HEK293 (cell line): ENCODE measurements at regions not wholly inside any gene's neighbourhood (a gene's known extent, or its start where the extent isn't known, plus 50 kb on each side); places are given as distances from the start of the nearest gene placed in this dataset.

Source experiments
- CTCF ChIA-PET: fragments of 350-600 bp; formaldehyde crosslinking; extraction: SDS; loops from one replicate; lab custom pipeline; 2021; ENCODE audit warnings: antibody characterized with exemption; lab: Yijun Ruan, JAX
- POLR2A ChIA-PET: fragments of 300-600 bp; formaldehyde crosslinking; extraction: SDS; loops from one replicate; lab custom pipeline; 2020; ENCODE audit warnings: antibody characterized with exemption, inconsistent platforms; lab: Yijun Ruan, JAX
- H3K27ac ChIP-seq: fragments of 200-500 bp; sonication (Bioruptor generic); 2 replicates; pipeline ENCODE4 v1.5.1; 2014; ENCODE audit warnings: low read depth, low read length, control low read depth, inconsistent platforms; ENCODE audit errors: extremely low read depth
- H3K36me3 ChIP-seq, 2 experiments: fragments of 200-500 bp in 1 of 2; sonication (Bioruptor generic) in 1 of 2; 1 replicate in 1 of 2; 2 replicates in 1 of 2; pipeline ENCODE4 v1.5.1; 2014 to 2017; ENCODE audit warnings: inconsistent platforms in 2 of 2, low read length in 2 of 2; ENCODE audit not compliant: control insufficient read depth in 2 of 2, insufficient read depth in 1 of 2
- H3K4me1 ChIP-seq: fragments of 200-500 bp; sonication (Bioruptor generic); 2 replicates; pipeline ENCODE4 v1.5.1; 2014; ENCODE audit warnings: mild to moderate bottlenecking, low read length, inconsistent platforms; ENCODE audit not compliant: control insufficient read depth, insufficient read depth
- H3K4me3 ChIP-seq: 2 replicates; pipeline ENCODE4 v1.5.1; 2011; ENCODE audit warnings: low read depth, mild to moderate bottlenecking, control low read depth, low read length, moderate library complexity
- H3K9me3 ChIP-seq: fragments of 200-500 bp; sonication (Bioruptor generic); 2 replicates; pipeline ENCODE4 v1.5.1; 2014; ENCODE audit warnings: low read depth, low read length, inconsistent platforms; ENCODE audit not compliant: control insufficient read depth, insufficient read depth
- BCL11A ChIP-seq: fragments of 450-650 bp; formaldehyde crosslinking; IDR thresholded peaks from 2 replicates; pipeline ENCODE4 v1.5.1; 2016; ENCODE audit warnings: low read depth, missing biosample characterization, missing genetic modification characterization
- PRDM2 ChIP-seq: fragments of 450-650 bp; formaldehyde crosslinking; IDR thresholded peaks from 2 replicates; pipeline ENCODE4 v1.5.1; 2016; ENCODE audit warnings: missing biosample characterization, missing genetic modification characterization, borderline replicate concordance
- PRDM6 ChIP-seq: fragments of 450-650 bp; formaldehyde crosslinking; IDR thresholded peaks from 2 replicates; pipeline ENCODE4 v1.5.1; 2017; ENCODE audit warnings: missing biosample characterization, missing genetic modification characterization
- SETDB1 ChIP-seq: IDR thresholded peaks from one replicate; pipeline ENCODE4 v1.6.1; 2017; ENCODE audit warnings: mild to moderate bottlenecking, low read length, moderate library complexity, mixed read lengths; ENCODE audit not compliant: insufficient read length
- TRIM28 ChIP-seq: IDR thresholded peaks from 2 replicates; pipeline ENCODE4 v1.6.1; 2011; ENCODE audit warnings: low read length, control low read depth, borderline replicate concordance
- ZNF140 ChIP-seq: fragments of 450-650 bp; formaldehyde crosslinking; IDR thresholded peaks from 2 replicates; pipeline ENCODE4 v1.5.1; 2016; ENCODE audit warnings: missing biosample characterization, missing genetic modification characterization
- ZNF18 ChIP-seq: fragments of 450-650 bp; formaldehyde crosslinking; IDR thresholded peaks from 2 replicates; pipeline ENCODE4 v1.5.1; 2016; ENCODE audit warnings: missing biosample characterization, missing genetic modification characterization
- ZNF23 ChIP-seq: fragments of 450-650 bp; formaldehyde crosslinking; IDR thresholded peaks from 2 replicates; pipeline ENCODE4 v1.5.1; 2016; ENCODE audit warnings: missing biosample characterization, missing genetic modification characterization, borderline replicate concordance
- ZNF24 ChIP-seq: fragments of 450-650 bp; formaldehyde crosslinking; IDR thresholded peaks from 2 replicates; pipeline ENCODE4 v1.5.1; 2016; ENCODE audit warnings: missing biosample characterization, missing genetic modification characterization
- ZNF341 ChIP-seq: fragments of 450-650 bp; formaldehyde crosslinking; IDR thresholded peaks from 2 replicates; pipeline ENCODE4; 2016; ENCODE audit warnings: low read depth, missing biosample characterization, missing genetic modification characterization
- ZNF394 ChIP-seq: fragments of 450-650 bp; formaldehyde crosslinking; IDR thresholded peaks from 2 replicates; pipeline ENCODE4 v1.5.1; 2016; ENCODE audit warnings: missing biosample characterization, missing genetic modification characterization, mild to moderate bottlenecking, moderate library complexity, borderline replicate concordance
- ZNF416 ChIP-seq: fragments of 450-650 bp; formaldehyde crosslinking; IDR thresholded peaks from 2 replicates; pipeline ENCODE4 v1.5.1; 2016; ENCODE audit warnings: missing biosample characterization, missing genetic modification characterization
- ZNF529 ChIP-seq: fragments of 450-650 bp; formaldehyde crosslinking; IDR thresholded peaks from 2 replicates; pipeline ENCODE4 v1.5.1; 2017; ENCODE audit warnings: missing genetic modification characterization, missing biosample characterization; ENCODE audit not compliant: insufficient replicate concordance
- ZNF843 ChIP-seq: fragments of 450-650 bp; formaldehyde crosslinking; IDR thresholded peaks from 2 replicates; pipeline ENCODE4 v1.5.1; 2016; ENCODE audit warnings: missing biosample characterization, missing genetic modification characterization

DNA sequence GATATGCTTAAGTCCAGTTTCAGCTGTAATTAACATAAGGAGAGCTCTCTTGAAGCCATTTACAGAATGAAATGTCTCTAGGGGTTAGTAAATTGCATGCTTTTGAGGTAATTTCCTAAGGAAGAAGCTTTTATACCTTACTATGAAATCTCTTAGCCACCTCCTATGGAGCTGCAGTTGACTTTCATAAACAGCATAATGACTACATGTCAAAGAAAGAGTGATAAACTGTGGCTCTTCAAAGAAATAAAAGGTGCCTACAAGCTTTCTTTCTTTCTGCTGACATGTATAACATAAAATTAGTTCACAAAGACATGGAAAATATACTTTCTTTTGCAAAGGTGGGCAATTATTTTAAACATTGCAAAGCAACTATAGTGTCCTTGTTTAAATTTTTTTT, 90.8 kb downstream of the TMEM167A start (continued):
- TF ChIP-seq PRDM2 (no peak), BCL11A (tag by site-specific recombination) (peak; percentile 39; the same call in 1 of the 2 replicates), PRDM6 (peak; percentile 74), ZNF416 (tag by site-specific recombination) (no peak)

GRCh38 chr5:82985763-82986162, 91.4 kb downstream of the TMEM167A start:
- Histone ChIP-seq H3K4me1 (peaks cover 8% of the 10 kb centered on the region; the same call in 1 of the 2 replicates), H3K36me3 (no peaks in the 10 kb centered on the region), H3K27ac (no peak overlapping the region), H3K4me3 (no peak overlapping the region), H3K9me3 (no peaks in the 10 kb centered on the region)
- CTCF ChIA-PET: interaction anchor here (0.6 kb wide), 1 partner anchor 43 kb away, joined by 3 read pairs; no protein-coding TSS in a partner anchor
- TF ChIP-seq SETDB1 (peak; percentile 4), ZNF341 (tag by site-specific recombination) (no peak), ZNF394 (tag by site-specific recombination) (no peak)
- POLR2A ChIA-PET: no interaction called here

GRCh38 chr5:82984786-82985735, 92.1 kb downstream of the TMEM167A start:
- Histone ChIP-seq H3K4me1 (peaks cover 8% of the 10 kb centered on the region; the same call in 1 of the 2 replicates), H3K36me3 (no peaks in the 10 kb centered on the region), H3K4me3 (no peak overlapping the region), H3K9me3 (no peaks in the 10 kb centered on the region), H3K27ac (no peak overlapping the region)
- ChIA-PET CTCF (interaction anchor here (0.6 kb wide), 1 partner anchor 43 kb away, joined by 3 read pairs; no protein-coding TSS in a partner anchor), POLR2A (no interaction called here)
- TF ChIP-seq ZNF529 (tag by site-specific recombination) (no peak), ZNF23 (tag by site-specific recombination) (no peak), ZNF24 (tag by site-specific recombination) (no peak), TRIM28 (peak; percentile 68; the same call in 1 of the 2 replicates), SETDB1 (peak; percentile 14), ZNF18 (tag by site-specific recombination) (no peak), ZNF843 (tag by site-specific recombination) (no peak), ZNF140 (no peak)
